ENCODE measurements at regions not wholly inside any gene's neighbourhood (a gene's known extent, or its start where the extent isn't known, plus 50 kb on each side); places are given as distances from the start of the nearest gene placed in this dataset.

- no peaks in the 10 kb centered on the region for H4K20me1 ChIP-seq (ENCODE audit: insufficient read depth, low read length)
- H3F3A ChIP-seq (ENCODE audit: insufficient read depth, low read length), result no peaks in the 10 kb centered on the region
- no peak overlapping the region for H3K4me2 ChIP-seq (ENCODE audit: low read depth, low read length)
- H3K9me3 ChIP-seq (replicated peaks; ENCODE audit: insufficient read depth, low read length), result no peaks in the 10 kb centered on the region
- no peaks in the 10 kb centered on the region for H3K27me3 ChIP-seq (replicated peaks; ENCODE audit: insufficient read depth, low read length)
- no peak overlapping the region for H3K27ac ChIP-seq (ENCODE audit: low read length)
- H2AFZ ChIP-seq (ENCODE audit: low read length), result no peak overlapping the region
- H3K36me3 ChIP-seq (replicated peaks; ENCODE audit: insufficient read depth, low read length), result no peaks in the 10 kb centered on the region
- no peak for DNase-seq
- no peaks in the 10 kb centered on the region for H3K9me2 ChIP-seq (replicated peaks; ENCODE audit: insufficient read depth, low read length)
- no peaks in the 10 kb centered on the region for H3K79me2 ChIP-seq (ENCODE audit: low read length)
- no peak overlapping the region for H3K9ac ChIP-seq (ENCODE audit: low read length)
- TF ChIP-seq, protein P1, sequence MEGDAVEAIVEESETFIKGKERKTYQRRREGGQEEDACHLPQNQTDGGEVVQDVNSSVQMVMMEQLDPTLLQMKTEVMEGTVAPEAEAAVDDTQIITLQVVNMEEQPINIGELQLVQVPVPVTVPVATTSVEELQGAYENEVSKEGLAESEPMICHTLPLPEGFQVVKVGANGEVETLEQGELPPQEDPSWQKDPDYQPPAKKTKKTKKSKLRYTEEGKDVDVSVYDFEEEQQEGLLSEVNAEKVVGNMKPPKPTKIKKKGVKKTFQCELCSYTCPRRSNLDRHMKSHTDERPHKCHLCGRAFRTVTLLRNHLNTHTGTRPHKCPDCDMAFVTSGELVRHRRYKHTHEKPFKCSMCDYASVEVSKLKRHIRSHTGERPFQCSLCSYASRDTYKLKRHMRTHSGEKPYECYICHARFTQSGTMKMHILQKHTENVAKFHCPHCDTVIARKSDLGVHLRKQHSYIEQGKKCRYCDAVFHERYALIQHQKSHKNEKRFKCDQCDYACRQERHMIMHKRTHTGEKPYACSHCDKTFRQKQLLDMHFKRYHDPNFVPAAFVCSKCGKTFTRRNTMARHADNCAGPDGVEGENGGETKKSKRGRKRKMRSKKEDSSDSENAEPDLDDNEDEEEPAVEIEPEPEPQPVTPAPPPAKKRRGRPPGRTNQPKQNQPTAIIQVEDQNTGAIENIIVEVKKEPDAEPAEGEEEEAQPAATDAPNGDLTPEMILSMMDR (IDR thresholded peaks at IDR 0.05; ENCODE audit: low read length), result no peak
- TF ChIP-seq EZH2 (optimal IDR thresholded peaks at IDR 0.05; ENCODE audit: low read depth, low read length), result no peak
- no peak for TF ChIP-seq EZH2phosphoT487 (IDR thresholded peaks at IDR 0.05; ENCODE audit: low read length)
- H3K4me1 ChIP-seq (ENCODE audit: low read length), result no peaks in the 10 kb centered on the region
- no peak overlapping the region for H3K4me3 ChIP-seq (ENCODE audit: low read length)
Measured at GRCh38 chr6:51349857-51350256, 531.2 kb downstream of the TFAP2B start.

- H3K79me2 ChIP-seq (ENCODE audit: low read length), result no peaks in the 10 kb centered on the region
- DNase-seq, result no peak
- H3K4me2 ChIP-seq (ENCODE audit: low read depth, low read length), result no peak overlapping the region
- TF ChIP-seq EZH2 (optimal IDR thresholded peaks at IDR 0.05; ENCODE audit: low read depth, low read length), result no peak
- TF ChIP-seq, protein P1 (IDR thresholded peaks at IDR 0.05; ENCODE audit: low read length), result peak; percentile 26
- no peaks in the 10 kb centered on the region for H4K20me1 ChIP-seq (ENCODE audit: insufficient read depth, low read length)
- H3K4me3 ChIP-seq (ENCODE audit: low read length), result no peak overlapping the region
- H3K9me3 ChIP-seq (replicated peaks; ENCODE audit: insufficient read depth, low read length), result no peaks in the 10 kb centered on the region
- H3F3A ChIP-seq (ENCODE audit: insufficient read depth, low read length), result no peaks in the 10 kb centered on the region
- H2AFZ ChIP-seq (ENCODE audit: low read length), result no peak overlapping the region
- no peaks in the 10 kb centered on the region for H3K9me2 ChIP-seq (replicated peaks; ENCODE audit: insufficient read depth, low read length)
- no peak overlapping the region for H3K27ac ChIP-seq (ENCODE audit: low read length)
- no peak overlapping the region for H3K9ac ChIP-seq (ENCODE audit: low read length)
- no peaks in the 10 kb centered on the region for H3K36me3 ChIP-seq (replicated peaks; ENCODE audit: insufficient read depth, low read length)
- H3K27me3 ChIP-seq (replicated peaks; ENCODE audit: insufficient read depth, low read length), result no peaks in the 10 kb centered on the region
- H3K4me1 ChIP-seq (ENCODE audit: low read length), result no peaks in the 10 kb centered on the region
Measured at GRCh38 chr6:51350308-51350904, 531.7 kb downstream of the TFAP2B start.

DNA sequence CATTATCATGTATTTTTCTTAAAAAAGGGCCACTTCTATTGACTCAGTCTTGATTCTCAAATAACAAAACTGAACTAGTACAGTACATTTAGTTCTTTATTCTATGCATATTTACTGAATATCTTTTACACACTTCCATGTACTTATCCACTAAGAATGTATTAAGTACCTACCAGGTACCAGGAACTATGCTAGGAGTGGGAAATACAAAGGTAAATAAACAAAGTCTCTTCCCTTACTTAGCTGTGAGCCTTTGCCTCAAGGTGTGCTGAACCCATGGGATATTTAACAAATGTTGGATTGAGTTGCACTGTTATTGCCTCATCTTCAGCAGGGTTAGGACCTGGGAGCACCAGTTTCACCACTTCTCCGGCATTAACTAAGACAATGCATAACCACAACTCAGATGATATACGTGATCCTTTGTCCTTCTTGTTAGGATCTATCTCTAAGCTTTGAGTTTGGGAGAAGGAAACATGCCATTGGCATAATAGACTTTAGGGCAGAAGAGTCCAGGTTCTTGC, 533.9 kb downstream of the TFAP2B start:
- no peak for DNase-seq
- Histone ChIP-seq H3K9me2 (replicated peaks; ENCODE audit: insufficient read depth, low read length) (no peaks in the 10 kb centered on the region), H3K36me3 (replicated peaks; ENCODE audit: insufficient read depth, low read length) (no peaks in the 10 kb centered on the region), H3K4me3 (ENCODE audit: low read length) (no peak overlapping the region), H3K4me1 (ENCODE audit: low read length) (no peaks in the 10 kb centered on the region), H3K79me2 (ENCODE audit: low read length) (no peaks in the 10 kb centered on the region), H3K9ac (ENCODE audit: low read length) (no peak overlapping the region), H3F3A (ENCODE audit: insufficient read depth, low read length) (no peaks in the 10 kb centered on the region), H3K27ac (ENCODE audit: low read length) (no peak overlapping the region), H3K27me3 (replicated peaks; ENCODE audit: insufficient read depth, low read length) (no peaks in the 10 kb centered on the region), H2AFZ (ENCODE audit: low read length) (no peak overlapping the region), H3K4me2 (ENCODE audit: low read depth, low read length) (no peak overlapping the region), H3K9me3 (replicated peaks; ENCODE audit: insufficient read depth, low read length) (no peaks in the 10 kb centered on the region), H4K20me1 (ENCODE audit: insufficient read depth, low read length) (no peaks in the 10 kb centered on the region)
- TF ChIP-seq EZH2phosphoT487 (IDR thresholded peaks at IDR 0.05; ENCODE audit: low read length) (no peak), EZH2 (optimal IDR thresholded peaks at IDR 0.05; ENCODE audit: low read depth, low read length) (no peak)
- TF ChIP-seq, protein P1 (IDR thresholded peaks at IDR 0.05; ENCODE audit: low read length), result no peak
